T-helper 17 cell (primary cell): ENCODE measurements at regions not wholly inside any gene's neighbourhood (a gene's known extent, or its start where the extent isn't known, plus 50 kb on each side); places are given as distances from the start of the nearest gene placed in this dataset.
"Not testable (repeated sequence)": the region's sequence is repeated elsewhere in the genome, so short reads cannot be mapped to it uniquely, and the experiment has no call there.

Source experiments
- ATAC-seq: fragments of 150-1000 bp; cut with Tn5 transposase; 2 replicates; pipeline ENCODE4 v1.10.0; 2021; ENCODE audit warnings: mild to moderate bottlenecking, moderate library complexity
- DNase-seq, 3 donors: peaks; one replicate each; pipeline versions ENCODE4 v3.0.0 to v3.0.0-alpha.2; 2020 to 2021
- H3K9me3 ChIP-seq: one replicate; pipeline ENCODE4 v1.7.0; 2013; ENCODE audit warnings: low read length, mild to moderate bottlenecking; ENCODE audit not compliant: control insufficient read depth, poor library complexity, severe bottlenecking
- H3K27ac Mint-ChIP-seq: one replicate; pipeline ENCODE4 v1.8.0; 2022; ENCODE audit warnings: mild to moderate bottlenecking, moderate library complexity, mixed read lengths
- H3K27me3 Mint-ChIP-seq: one replicate; pipeline ENCODE4 v1.8.0; 2022; ENCODE audit warnings: mixed read lengths
- H3K36me3 Mint-ChIP-seq: one replicate; pipeline ENCODE4 v1.8.0; 2022; ENCODE audit warnings: low read depth, mixed read lengths
- H3K4me1 Mint-ChIP-seq: one replicate; pipeline ENCODE4 v1.8.0; 2022; ENCODE audit warnings: mild to moderate bottlenecking, mixed read lengths
- H3K4me3 Mint-ChIP-seq: one replicate; pipeline ENCODE4 v1.8.0; 2022; ENCODE audit warnings: mild to moderate bottlenecking, moderate library complexity, mixed read lengths

- Mint-ChIP-seq H3K27ac (no peak overlapping the region), H3K4me1 (no peaks in the 10 kb centered on the region), H3K4me3 (no peak overlapping the region), H3K27me3 (peaks cover 24% of the 10 kb centered on the region), H3K36me3 (no peaks in the 10 kb centered on the region)
- H3K9me3 ChIP-seq = no peaks in the 10 kb centered on the region
- ATAC-seq = no peak
- DNase-seq = no peak
Measured at GRCh38 chr9:84499969-84500582, 159.5 kb upstream of the SLC28A3 start.

DNA sequence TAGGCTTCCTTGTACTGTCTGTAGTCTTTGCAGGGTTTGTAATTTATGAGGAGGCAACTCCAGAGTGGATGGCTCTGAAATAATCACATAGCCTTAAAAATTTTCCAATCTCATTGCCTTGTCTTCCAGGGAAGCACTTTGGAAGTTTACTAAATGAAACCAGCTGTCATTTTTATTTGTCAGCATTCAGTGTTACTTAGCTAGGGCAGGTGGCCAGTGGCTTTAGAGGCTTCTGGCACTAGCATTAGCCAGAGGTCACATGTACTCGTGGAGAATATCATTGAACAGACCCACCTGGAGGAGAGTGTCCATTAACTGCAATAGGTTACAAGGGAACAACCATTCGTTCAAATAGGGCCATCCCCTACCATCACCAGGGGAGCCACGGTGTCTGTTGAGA, 160.3 kb upstream of the SLC28A3 start:
- DNase-seq (no peak), ATAC-seq (no peak)
- H3K9me3 ChIP-seq = no peaks in the 10 kb centered on the region
- Mint-ChIP-seq H3K36me3 (no peaks in the 10 kb centered on the region), H3K4me3 (no peak overlapping the region), H3K4me1 (no peaks in the 10 kb centered on the region), H3K27ac (no peak overlapping the region), H3K27me3 (peaks cover 24% of the 10 kb centered on the region)

DNA sequence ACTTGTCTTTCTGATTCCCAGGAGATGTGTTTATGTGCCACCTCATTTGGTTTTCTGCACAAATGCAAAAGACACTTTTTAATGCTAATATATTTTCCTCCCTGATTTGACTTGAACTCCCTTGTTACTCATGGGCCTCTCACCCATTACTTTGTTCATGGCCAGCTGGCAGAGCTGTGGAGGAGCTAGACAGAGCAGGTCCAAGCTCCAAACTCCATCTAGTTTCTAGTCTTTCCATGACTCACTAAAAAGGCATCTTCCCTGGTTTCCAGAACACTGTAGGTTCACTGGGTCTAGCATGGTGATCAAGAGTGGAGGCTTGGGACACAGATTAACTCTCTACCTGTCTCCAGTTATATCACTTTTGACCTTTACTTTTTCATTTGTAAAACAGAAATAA, 161.0 kb upstream of the SLC28A3 start:
- Mint-ChIP-seq H3K4me1 (no peaks in the 10 kb centered on the region), H3K27me3 (peaks cover 24% of the 10 kb centered on the region), H3K36me3 (no peaks in the 10 kb centered on the region), H3K27ac (no peak overlapping the region), H3K4me3 (no peak overlapping the region)
- no peak for ATAC-seq
- H3K9me3 ChIP-seq = no peaks in the 10 kb centered on the region
- DNase-seq = no peak

DNA sequence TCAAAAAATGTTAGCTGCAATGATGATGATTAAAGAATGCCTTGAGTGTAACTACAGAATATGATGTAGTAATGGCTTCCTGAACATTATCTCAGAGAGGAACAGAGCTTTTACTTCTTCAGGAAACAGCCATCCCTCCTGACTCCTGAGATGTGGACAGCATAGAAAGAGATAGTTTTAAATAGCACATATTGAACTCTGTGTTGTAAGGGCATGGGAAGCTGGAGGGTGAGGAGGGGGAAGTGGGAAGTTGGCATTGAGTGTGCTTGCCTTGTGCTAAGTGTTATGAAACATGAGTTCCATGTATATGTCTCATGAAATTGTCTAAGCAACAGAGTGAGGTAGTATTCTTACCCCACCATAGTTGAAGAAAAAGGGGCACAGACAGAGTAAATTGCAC, 161.5 kb upstream of the SLC28A3 start:
- no peaks in the 10 kb centered on the region for H3K9me3 ChIP-seq
- Mint-ChIP-seq H3K27ac (no peak overlapping the region), H3K27me3 (peaks cover 23% of the 10 kb centered on the region), H3K4me3 (no peak overlapping the region), H3K36me3 (no peaks in the 10 kb centered on the region), H3K4me1 (no peaks in the 10 kb centered on the region)
- no peak for DNase-seq
- no peak for ATAC-seq

DNA sequence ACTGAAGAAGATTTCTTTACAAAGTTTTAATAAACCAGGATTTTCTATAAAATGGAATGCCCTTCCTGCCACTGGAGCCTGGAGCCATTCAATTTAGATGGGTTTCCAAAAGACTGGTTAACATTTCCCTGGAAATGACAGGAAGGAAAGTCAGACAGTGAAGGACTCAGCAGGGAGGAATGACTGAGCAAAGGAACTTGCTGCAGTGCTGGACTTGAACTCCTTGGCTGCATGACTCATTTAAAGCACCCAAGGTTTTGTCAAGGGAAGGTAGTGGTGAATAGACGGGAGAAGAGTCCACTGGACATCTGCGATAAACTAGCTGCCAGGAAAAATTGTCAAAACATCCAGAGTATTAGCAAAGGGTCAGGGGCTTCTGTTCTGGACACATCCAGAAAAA, 163.8 kb upstream of the SLC28A3 start:
- ATAC-seq = no peak
- Mint-ChIP-seq H3K27ac (no peak overlapping the region), H3K4me3 (no peak overlapping the region), H3K27me3 (peaks cover 12% of the 10 kb centered on the region), H3K4me1 (no peaks in the 10 kb centered on the region), H3K36me3 (no peaks in the 10 kb centered on the region)
- no peak for DNase-seq
- no peaks in the 10 kb centered on the region for H3K9me3 ChIP-seq

DNA sequence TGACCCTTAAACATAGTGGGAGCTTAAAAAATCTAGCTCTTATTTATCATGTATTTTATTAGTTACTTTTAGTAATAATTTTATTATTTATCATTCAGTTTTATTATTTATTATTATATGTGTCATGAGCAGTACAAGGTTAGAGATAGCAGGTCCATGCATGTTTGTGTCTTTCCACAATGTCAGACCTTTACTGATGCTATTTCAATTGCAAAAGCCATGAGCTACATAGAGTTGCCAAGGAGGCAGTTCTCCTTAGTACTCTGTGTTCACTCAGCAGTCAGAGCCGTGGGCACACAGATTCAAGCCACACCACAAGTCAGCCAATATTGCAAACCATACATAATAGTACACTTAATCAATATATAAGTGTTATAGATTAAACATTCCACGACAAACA, 157.9 kb upstream of the NTRK2 start:
- Mint-ChIP-seq H3K36me3 (no peaks in the 10 kb centered on the region), H3K4me1 (no peaks in the 10 kb centered on the region), H3K27ac (no peak overlapping the region), H3K27me3 (no peaks in the 10 kb centered on the region), H3K4me3 (no peak overlapping the region)
- no peak for ATAC-seq
- no peak for DNase-seq
- H3K9me3 ChIP-seq = no peaks in the 10 kb centered on the region

DNA sequence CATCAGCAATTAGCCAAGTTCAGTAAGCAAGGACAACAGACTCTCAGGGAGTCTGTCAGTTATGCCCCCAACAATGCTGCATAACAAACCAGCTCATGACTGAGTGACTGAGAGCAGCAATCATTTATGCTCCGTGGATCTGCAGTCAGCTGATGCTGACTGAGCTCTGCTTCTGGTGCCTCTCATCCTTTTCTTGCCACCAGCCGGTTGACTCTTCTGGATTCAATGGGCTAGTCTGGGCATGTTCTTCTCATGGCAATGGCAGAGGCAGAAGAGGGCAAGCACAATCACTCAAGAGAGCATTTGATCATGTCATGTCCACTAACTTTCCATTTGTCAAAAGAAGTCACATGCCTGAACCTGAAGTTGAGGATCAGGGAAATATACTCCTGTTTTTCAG, 157.0 kb upstream of the NTRK2 start:
- H3K9me3 ChIP-seq = no peaks in the 10 kb centered on the region
- H3K4me3 Mint-ChIP-seq = no peak overlapping the region
- DNase-seq (no peak), ATAC-seq (no peak)
- no peak overlapping the region for H3K27ac Mint-ChIP-seq
- no peaks in the 10 kb centered on the region for H3K27me3 Mint-ChIP-seq
- no peaks in the 10 kb centered on the region for H3K36me3 Mint-ChIP-seq
- H3K4me1 Mint-ChIP-seq = no peaks in the 10 kb centered on the region

DNA sequence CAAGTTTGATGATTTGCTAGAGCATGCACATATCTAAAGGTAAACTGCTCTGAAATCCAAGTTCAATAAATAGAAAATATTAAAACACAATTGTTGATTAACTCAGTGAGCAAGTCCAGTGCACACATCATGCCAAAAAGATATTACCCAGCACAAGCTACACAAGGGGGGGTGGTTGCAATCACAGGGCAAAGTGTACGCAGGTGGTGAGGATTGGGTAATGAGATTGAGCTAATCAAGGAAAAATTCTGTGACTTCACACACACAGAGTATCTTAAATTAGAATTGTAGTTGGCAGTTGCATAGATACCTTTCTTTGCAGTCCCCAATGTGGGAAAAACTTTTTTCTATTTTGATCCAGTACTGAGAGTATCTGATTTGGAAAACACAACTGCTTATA, 156.1 kb upstream of the NTRK2 start:
- no peaks in the 10 kb centered on the region for H3K27me3 Mint-ChIP-seq
- ATAC-seq (no peak), DNase-seq (no peak)
- no peak overlapping the region for H3K27ac Mint-ChIP-seq
- H3K4me3 Mint-ChIP-seq = no peak overlapping the region
- H3K4me1 Mint-ChIP-seq = no peaks in the 10 kb centered on the region
- H3K9me3 ChIP-seq = no peaks in the 10 kb centered on the region
- H3K36me3 Mint-ChIP-seq = no peaks in the 10 kb centered on the region

GRCh38 chr9:84513979-84514378, 155.6 kb upstream of the NTRK2 start:
- no peaks in the 10 kb centered on the region for H3K36me3 Mint-ChIP-seq
- DNase-seq (no peak), ATAC-seq (no peak)
- no peak overlapping the region for H3K4me3 Mint-ChIP-seq
- H3K27me3 Mint-ChIP-seq = no peaks in the 10 kb centered on the region
- H3K9me3 ChIP-seq = no peaks in the 10 kb centered on the region
- H3K4me1 Mint-ChIP-seq = no peaks in the 10 kb centered on the region
- H3K27ac Mint-ChIP-seq = no peak overlapping the region

DNA sequence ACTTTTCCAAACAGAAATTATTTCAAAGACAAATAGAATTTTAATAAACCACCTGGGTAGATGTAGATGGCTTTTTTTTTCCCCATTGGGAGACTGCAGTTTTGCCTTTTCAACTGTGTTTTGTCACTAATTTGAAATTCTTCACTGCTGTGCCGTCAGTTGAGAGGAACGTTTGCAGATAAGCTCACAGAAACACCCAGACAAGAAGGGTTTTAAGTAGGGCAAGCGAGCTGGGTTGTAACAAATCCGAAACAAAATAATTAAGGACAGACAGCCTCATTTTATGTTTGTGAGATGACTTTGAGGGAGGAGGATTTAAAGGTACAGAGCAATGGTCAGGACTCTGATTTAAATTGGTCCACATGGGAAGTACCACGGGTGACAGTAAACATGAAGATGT, 155.1 kb upstream of the NTRK2 start:
- Mint-ChIP-seq H3K36me3 (no peaks in the 10 kb centered on the region), H3K27ac (no peak overlapping the region), H3K4me1 (no peaks in the 10 kb centered on the region), H3K4me3 (no peak overlapping the region), H3K27me3 (no peaks in the 10 kb centered on the region)
- H3K9me3 ChIP-seq = no peaks in the 10 kb centered on the region
- DNase-seq (no peak), ATAC-seq (no peak)

- H3K9me3 ChIP-seq = no peaks in the 10 kb centered on the region
- Mint-ChIP-seq H3K27me3 (no peaks in the 10 kb centered on the region), H3K4me1 (no peaks in the 10 kb centered on the region), H3K4me3 (no peak overlapping the region), H3K36me3 (no peaks in the 10 kb centered on the region), H3K27ac (no peak overlapping the region)
- no peak for ATAC-seq
- no peak for DNase-seq
Measured at GRCh38 chr9:84517026-84517425, 152.5 kb upstream of the NTRK2 start.

GRCh38 chr9:84519413-84519812, 150.1 kb upstream of the NTRK2 start:
- ATAC-seq (no peak), DNase-seq (no peak)
- H3K4me1 Mint-ChIP-seq = no peaks in the 10 kb centered on the region
- no peak overlapping the region for H3K4me3 Mint-ChIP-seq
- H3K27me3 Mint-ChIP-seq = no peaks in the 10 kb centered on the region
- H3K27ac Mint-ChIP-seq = no peak overlapping the region
- no peaks in the 10 kb centered on the region for H3K36me3 Mint-ChIP-seq
- no peaks in the 10 kb centered on the region for H3K9me3 ChIP-seq

- H3K27me3 Mint-ChIP-seq = no peaks in the 10 kb centered on the region
- DNase-seq (no peak), ATAC-seq (no peak)
- no peak overlapping the region for H3K27ac Mint-ChIP-seq
- no peaks in the 10 kb centered on the region for H3K9me3 ChIP-seq
- no peaks in the 10 kb centered on the region for H3K36me3 Mint-ChIP-seq
- no peaks in the 10 kb centered on the region for H3K4me1 Mint-ChIP-seq
- H3K4me3 Mint-ChIP-seq = no peak overlapping the region
Measured at GRCh38 chr9:84521208-84521607, 148.3 kb upstream of the NTRK2 start.

DNA sequence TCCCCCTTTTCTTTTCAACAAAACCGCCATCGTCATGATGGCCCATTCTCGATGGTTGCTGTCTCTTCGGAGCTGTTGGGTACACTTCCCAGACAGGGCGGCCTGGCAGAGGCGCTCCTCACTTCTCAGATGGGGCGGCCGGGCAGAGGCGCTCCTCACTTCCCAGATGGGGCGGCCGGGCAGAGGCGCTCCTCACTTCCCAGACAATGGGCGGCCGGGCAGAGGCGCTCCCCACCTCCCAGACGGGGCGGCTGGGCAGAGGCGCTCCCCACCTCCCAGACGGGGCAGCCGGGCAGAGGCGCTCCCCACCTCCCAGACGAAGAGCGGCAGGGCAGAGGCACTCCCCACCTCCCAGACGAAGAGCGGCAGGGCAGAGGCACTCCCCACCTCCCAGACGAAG, 143.3 kb upstream of the NTRK2 start:
- H3K9me3 ChIP-seq, H3K4me3 Mint-ChIP-seq, DNase-seq, H3K4me1 Mint-ChIP-seq, H3K27me3 Mint-ChIP-seq, ATAC-seq, H3K36me3 Mint-ChIP-seq, H3K27ac Mint-ChIP-seq: not testable (repeated sequence)
